OCI-LY3 (cell line): ENCODE measurements at regions not wholly inside any gene's neighbourhood (a gene's known extent, or its start where the extent isn't known, plus 50 kb on each side); places are given as distances from the start of the nearest gene placed in this dataset.

Experiments used
- H2AFZ ChIP-seq: fragments of 200-600, 300-600 bp; shearing (Covaris generic); 2 replicates; pipeline ENCODE4 v1.6.0; 2014; ENCODE audit warnings: antibody characterized with exemption, low read depth, low read length
- H3K27ac ChIP-seq: fragments of 200-600, 300-600 bp; sonication (generic); 2 replicates; pipeline ENCODE4 v1.5.1; 2014; ENCODE audit warnings: mild to moderate bottlenecking, low read length, moderate library complexity, mixed read lengths
- H3K27me3 ChIP-seq: fragments of 200-600, 300-600 bp; sonication (generic); 2 replicates; pipeline ENCODE4 v1.6.1; 2014; ENCODE audit warnings: low read depth, low read length, mixed read lengths
- H3K36me3 ChIP-seq: fragments of 200-600, 300-600 bp; sonication (generic); replicated peaks from 2 replicates; pipeline ENCODE3; 2014; ENCODE audit warnings: low read depth, low read length, mixed read lengths
- H3K4me1 ChIP-seq: fragments of 300-600, 200-600 bp; sonication (generic); 2 replicates; pipeline ENCODE4 v1.6.1; 2014; ENCODE audit warnings: low read length, mixed read lengths
- H3K4me2 ChIP-seq: fragments of 200-600, 300-600 bp; sonication (generic); 2 replicates; pipeline ENCODE4 v1.6.1; 2014; ENCODE audit warnings: low read length, mixed read lengths
- H3K4me3 ChIP-seq: fragments of 300-600, 200-600 bp; sonication (generic); 2 replicates; pipeline ENCODE4 v1.5.1; 2014; ENCODE audit warnings: antibody characterized with exemption, mild to moderate bottlenecking, low read length, moderate library complexity
- H3K79me2 ChIP-seq: fragments of 300-600, 200-600 bp; shearing (Covaris generic); 2 replicates; pipeline ENCODE4 v1.6.1; 2014; ENCODE audit warnings: mild to moderate bottlenecking, low read length, mixed read lengths
- H3K9ac ChIP-seq: fragments of 300-600, 200-600 bp; shearing (Covaris generic); 2 replicates; pipeline ENCODE4 v1.6.0; 2014; ENCODE audit warnings: mild to moderate bottlenecking, low read length, moderate library complexity
- H3K9me3 ChIP-seq: fragments of 200-600, 300-600 bp; shearing (Covaris generic); 2 replicates; pipeline ENCODE4 v1.6.1; 2014; ENCODE audit warnings: low read length, mixed read lengths; ENCODE audit not compliant: insufficient read depth
- H4K20me1 ChIP-seq: fragments of 200-600, 300-600 bp; sonication (generic); 2 replicates; pipeline ENCODE4 v1.6.1; 2016; ENCODE audit warnings: low read length, mixed read lengths; ENCODE audit not compliant: insufficient read depth
- CTCF ChIP-seq: fragments of 200-600, 300-600 bp; sonication (generic); IDR thresholded peaks from 2 replicates; pipeline ENCODE4 v1.5.1; 2014; ENCODE audit warnings: antibody characterized with exemption, low read length, low read depth
- EZH2phosphoT487 ChIP-seq: fragments of 200-600 bp; shearing (Covaris generic); IDR thresholded peaks from 2 replicates; pipeline ENCODE4 v1.6.1; 2018; ENCODE audit warnings: antibody characterized with exemption, mixed run types, low read depth

- H3K79me2 ChIP-seq, result no peaks in the 10 kb centered on the region
- no peak overlapping the region for H3K4me3 ChIP-seq
- no peak overlapping the region for H3K27ac ChIP-seq
- H3K27me3 ChIP-seq, result peaks cover 18% of the 10 kb centered on the region; the same call in 1 of the 2 replicates
- TF ChIP-seq EZH2phosphoT487 (no peak), CTCF (no peak)
- H4K20me1 ChIP-seq, result no peaks in the 10 kb centered on the region
- H3K4me2 ChIP-seq, result no peak overlapping the region
- no peaks in the 10 kb centered on the region for H3K9me3 ChIP-seq
- H3K36me3 ChIP-seq, result no peaks in the 10 kb centered on the region
- no peak overlapping the region for H3K9ac ChIP-seq
- H3K4me1 ChIP-seq, result no peaks in the 10 kb centered on the region
- H2AFZ ChIP-seq, result no peak overlapping the region
Measured at GRCh38 chr16:79768276-79768970, 167.9 kb upstream of the MAF start.

GRCh38 chr16:79767421-79768275 lies 167.1 kb upstream of the MAF start:
- peak; percentile 31; the same call in 1 of the 2 replicates for TF ChIP-seq CTCF
- TF ChIP-seq EZH2phosphoT487, result no peak
- Histone ChIP-seq H3K79me2 (no peaks in the 10 kb centered on the region), H3K9ac (no peak overlapping the region), H2AFZ (no peak overlapping the region), H3K9me3 (no peaks in the 10 kb centered on the region), H3K36me3 (no peaks in the 10 kb centered on the region), H3K4me2 (no peak overlapping the region), H3K4me1 (no peaks in the 10 kb centered on the region), H3K27me3 (peaks cover 15% of the 10 kb centered on the region; the same call in 1 of the 2 replicates), H3K27ac (no peak overlapping the region), H4K20me1 (no peaks in the 10 kb centered on the region), H3K4me3 (no peak overlapping the region)

- H4K20me1 ChIP-seq, result no peaks in the 10 kb centered on the region
- H3K4me1 ChIP-seq, result no peaks in the 10 kb centered on the region
- no peak overlapping the region for H2AFZ ChIP-seq
- H3K27me3 ChIP-seq, result 0 out of 2 replicates have a peak, but pooled peaks cover 4% of the 10 kb centered on the region
- H3K9me3 ChIP-seq, result no peaks in the 10 kb centered on the region
- H3K4me2 ChIP-seq, result no peak overlapping the region
- no peak overlapping the region for H3K4me3 ChIP-seq
- TF ChIP-seq CTCF (no peak), EZH2phosphoT487 (no peak)
- H3K36me3 ChIP-seq, result no peaks in the 10 kb centered on the region
- no peak overlapping the region for H3K27ac ChIP-seq
- no peaks in the 10 kb centered on the region for H3K79me2 ChIP-seq
- H3K9ac ChIP-seq, result no peak overlapping the region
Measured at GRCh38 chr16:79765901-79766394, 165.4 kb upstream of the MAF start.

- Histone ChIP-seq H3K9ac (no peak overlapping the region), H3K4me1 (no peaks in the 10 kb centered on the region), H4K20me1 (no peaks in the 10 kb centered on the region), H3K4me2 (no peak overlapping the region), H2AFZ (no peak overlapping the region), H3K27me3 (0 out of 2 replicates have a peak, but pooled peaks cover 7% of the 10 kb centered on the region), H3K79me2 (no peaks in the 10 kb centered on the region), H3K27ac (no peak overlapping the region), H3K9me3 (no peaks in the 10 kb centered on the region), H3K4me3 (no peak overlapping the region), H3K36me3 (no peaks in the 10 kb centered on the region)
- TF ChIP-seq CTCF, result no peak
- no peak for TF ChIP-seq EZH2phosphoT487
Measured at GRCh38 chr16:79765431-79765830, 164.9 kb upstream of the MAF start.
